NCI-H146 treated with DMSO at 0.1 percent for 48 hours (cell line): ENCODE measurements at regions not wholly inside any gene's neighbourhood (a gene's known extent, or its start where the extent isn't known, plus 50 kb on each side); places are given as distances from the start of the nearest gene placed in this dataset.
A peak's percentile ranks its signal among the peaks of the same experiment; 100 is the strongest.

ENCODE experiments used
- DNase-seq: peaks from one replicate; lab custom pipeline; 2025; ENCODE audit not compliant: unreplicated experiment; lab: John Stamatoyannopoulos, UW

GRCh38 chr5:61596265-61596664 lies 264.2 kb downstream of the ZSWIM6 start:
- no peak for DNase-seq

GRCh38 chr5:61597684-61598083 lies 265.6 kb downstream of the ZSWIM6 start:
- DNase-seq, result no peak

GRCh38 chr5:61598126-61598525 lies 266.1 kb downstream of the ZSWIM6 start:
- peak; percentile 66 for DNase-seq

- peak; percentile 49 for DNase-seq
These were observed 267.5 kb downstream of the ZSWIM6 start for GRCh38 chr5:61599370-61600122.

GRCh38 chr5:61600123-61600444 lies 268.0 kb downstream of the ZSWIM6 start:
- no peak for DNase-seq

- no peak for DNase-seq
These were observed 269.0 kb downstream of the ZSWIM6 start for GRCh38 chr5:61600945-61601511.

GRCh38 chr5:61603211-61603908 lies 271.3 kb downstream of the ZSWIM6 start:
- DNase-seq, result no peak

GRCh38 chr5:61604076-61605025 lies 272.3 kb downstream of the ZSWIM6 start:
- no peak for DNase-seq

- DNase-seq, result no peak
These were observed 278.0 kb downstream of the ZSWIM6 start for GRCh38 chr5:61609840-61610677.

- DNase-seq, result no peak
These were observed 278.6 kb downstream of the ZSWIM6 start for GRCh38 chr5:61610678-61611024.

GRCh38 chr5:61612431-61612830 lies 280.4 kb downstream of the ZSWIM6 start:
- peak; percentile 43 for DNase-seq

- peak; percentile 76 for DNase-seq
These were observed 281.6 kb downstream of the ZSWIM6 start for GRCh38 chr5:61613679-61614078.

GRCh38 chr5:61614606-61615005 lies 282.5 kb downstream of the ZSWIM6 start:
- DNase-seq, result no peak

GRCh38 chr5:61617039-61617438 lies 285.0 kb downstream of the ZSWIM6 start:
- DNase-seq, result no peak

GRCh38 chr5:61617995-61618525 lies 286.0 kb downstream of the ZSWIM6 start:
- peak; percentile 14 for DNase-seq

- peak; percentile 93 for DNase-seq
These were observed 286.5 kb downstream of the ZSWIM6 start for GRCh38 chr5:61618577-61618976.

GRCh38 chr5:61619289-61619688 lies 287.2 kb downstream of the ZSWIM6 start:
- DNase-seq, result no peak

- DNase-seq, result no peak
These were observed 287.9 kb downstream of the ZSWIM6 start for GRCh38 chr5:61619777-61620518.

- DNase-seq, result peak; percentile 60
These were observed 288.7 kb downstream of the ZSWIM6 start for GRCh38 chr5:61620699-61621182.
